ENCODE measurements at regions not wholly inside any gene's neighbourhood (a gene's known extent, or its start where the extent isn't known, plus 50 kb on each side); places are given as distances from the start of the nearest gene placed in this dataset.
A peak's percentile ranks its signal among the peaks of the same experiment; 100 is the strongest.
"Not testable (repeated sequence)": the region's sequence is repeated elsewhere in the genome, so short reads cannot be mapped to it uniquely, and the experiment has no call there.

GRCh38 chr15:23850666-23851065, 163.6 kb upstream of the NDN start:
- no peak for DNase-seq (ENCODE audit: low spot score)

GRCh38 chr15:23851921-23852320, 164.8 kb upstream of the NDN start:
- no peak for DNase-seq (ENCODE audit: low spot score)

- DNase-seq (ENCODE audit: low spot score): no peak
Measured at GRCh38 chr15:23853286-23853685, 166.2 kb upstream of the NDN start.

GRCh38 chr15:23854203-23854911, 167.3 kb upstream of the NDN start:
- DNase-seq (ENCODE audit: low spot score): no peak

GRCh38 chr15:23854912-23855659, 168.0 kb upstream of the NDN start:
- DNase-seq (ENCODE audit: low spot score): no peak

- no peak for DNase-seq (ENCODE audit: low spot score)
Measured at GRCh38 chr15:23855947-23856346, 168.8 kb upstream of the NDN start.

GRCh38 chr15:23857028-23857641, 170.0 kb upstream of the NDN start:
- peak; percentile 17 for DNase-seq (ENCODE audit: low spot score)

- no peak for DNase-seq (ENCODE audit: low spot score)
Measured at GRCh38 chr15:23859008-23859407, 171.9 kb upstream of the NDN start.

- DNase-seq (ENCODE audit: low spot score): no peak
Measured at GRCh38 chr15:23860290-23861245, 173.5 kb upstream of the NDN start.

- DNase-seq (ENCODE audit: low spot score): no peak
Measured at GRCh38 chr15:23866832-23867231, 179.7 kb upstream of the NDN start.

- no peak for DNase-seq (ENCODE audit: low spot score)
Measured at GRCh38 chr15:23869396-23869795, 182.3 kb upstream of the NDN start.

GRCh38 chr15:23873613-23874012, 186.5 kb upstream of the NDN start:
- DNase-seq (ENCODE audit: low spot score): not testable (repeated sequence)

- DNase-seq (ENCODE audit: low spot score): peak; percentile 56
Measured at GRCh38 chr15:23877502-23878412, 190.7 kb upstream of the NDN start.

GRCh38 chr15:23881291-23881690, 194.2 kb upstream of the NDN start:
- DNase-seq (ENCODE audit: low spot score): no peak

- DNase-seq (ENCODE audit: low spot score): no peak
Measured at GRCh38 chr15:23890218-23890617, 203.1 kb upstream of the NDN start.

- DNase-seq (ENCODE audit: low spot score): no peak
Measured at GRCh38 chr15:23897091-23897490, 210.0 kb upstream of the NDN start.

- no peak for DNase-seq (ENCODE audit: low spot score)
Measured at GRCh38 chr15:23897531-23897930, 210.4 kb upstream of the NDN start.

GRCh38 chr15:23910030-23910429, 222.9 kb upstream of the NDN start:
- no peak for DNase-seq (ENCODE audit: low spot score)

GRCh38 chr15:23912191-23912590, 225.1 kb upstream of the NDN start:
- no peak for DNase-seq (ENCODE audit: low spot score)

- DNase-seq (ENCODE audit: low spot score): no peak
Measured at GRCh38 chr15:23913081-23913480, 226.0 kb upstream of the NDN start.

- no peak for DNase-seq (ENCODE audit: low spot score)
Measured at GRCh38 chr15:23913635-23914034, 226.5 kb upstream of the NDN start.
